ENCODE measurements at regions not wholly inside any gene's neighbourhood (a gene's known extent, or its start where the extent isn't known, plus 50 kb on each side); places are given as distances from the start of the nearest gene placed in this dataset.

GRCh38 chr13:86476656-86477055 lies 677.4 kb upstream of the SLITRK6 start:
- POLR2A ChIA-PET = no interaction called here
- Histone ChIP-seq H2AFZ (ENCODE audit: low read depth, low read length) (no peak overlapping the region), H3K4me2 (ENCODE audit: insufficient read depth, low read length) (no peak overlapping the region), H3K36me3 (ENCODE audit: control insufficient read depth in 2 of 2, extremely low read depth in 1 of 2, insufficient read depth in 2 of 2, low read length in 2 of 2) (no peaks in the 10 kb centered on the region), H3K27me3 (ENCODE audit: control insufficient read depth in 2 of 2, insufficient read depth in 2 of 2, low read length in 2 of 2) (no peaks in the 10 kb centered on the region), H3K27ac (ENCODE audit: insufficient read depth, low read depth, low read length) (no peak overlapping the region), H3K79me2 (ENCODE audit: control insufficient read depth, insufficient read depth, low read length) (no peaks in the 10 kb centered on the region), H4K20me1 (replicated peaks; ENCODE audit: control insufficient read depth, extremely low read depth, insufficient read depth, low read length) (no peaks in the 10 kb centered on the region), H3K9me1 (replicated peaks; ENCODE audit: control insufficient read depth, extremely low read depth, insufficient read depth, low read length) (no peaks in the 10 kb centered on the region), H3K9me3 (replicated peaks; ENCODE audit: control insufficient read depth, insufficient read depth, low read length) (peaks cover 2% of the 10 kb centered on the region), H3K4me3 (replicated peaks in 1 of 3; ENCODE audit: insufficient read depth in 1 of 3, low read depth in 1 of 3, low read length in 3 of 3) (no peak overlapping the region), H3K4me1 (ENCODE audit: control insufficient read depth, extremely low read depth, insufficient read depth, low read length) (no peaks in the 10 kb centered on the region), H3K9ac (replicated peaks; ENCODE audit: extremely low read depth, insufficient read depth, low read length) (no peak overlapping the region)
- intact Hi-C loops (cut with micrococcal nuclease) = no loop called here
- FAIRE-seq (no peak), DNase-seq (ENCODE audit: low read depth, low spot score) (no peak)
- dilution Hi-C loops (cut with MboI; ENCODE audit: extremely low pct_ligation_motif_present, low sequenced_read_pairs) = no loop called here
- CTCF ChIA-PET = no interaction called here
- TF ChIP-seq GATA2 (IDR thresholded peaks at IDR 0.05; ENCODE audit: insufficient read depth, insufficient read length, low read depth, low read length) = no peak
- TF ChIP-seq FOS (IDR thresholded peaks at IDR 0.05; ENCODE audit: borderline replicate concordance, insufficient read depth, low read length) = no peak
- no peak for TF ChIP-seq MAX (IDR thresholded peaks at IDR 0.05; ENCODE audit: insufficient read depth, insufficient read length)
- TF ChIP-seq POLR2AphosphoS5 (IDR thresholded peaks at IDR 0.05; ENCODE audit: insufficient read depth, low read depth, low read length) = no peak
- TF ChIP-seq POLR2A (IDR thresholded peaks at IDR 0.05; ENCODE audit: low read depth, low read length) = no peak
- no peak for TF ChIP-seq CTCF (IDR thresholded peaks at IDR 0.05; ENCODE audit: extremely low read depth in 1 of 2, insufficient read depth in 1 of 2, low read depth in 1 of 2, low read length in 2 of 2)
- TF ChIP-seq JUN (IDR thresholded peaks at IDR 0.05; ENCODE audit: borderline replicate concordance, insufficient read depth, insufficient read length, low read depth) = no peak
- TF ChIP-seq MYC (IDR thresholded peaks at IDR 0.05; ENCODE audit: low read depth, low read length) = no peak
- no peak for TF ChIP-seq EZH2 (IDR thresholded peaks at IDR 0.05; ENCODE audit: borderline replicate concordance, low read depth, low read length, severe bottlenecking)
- no TSS peak for BruUV-seq (replicated peaks)
